Fibroblast of skin of right biceps (primary cell): ENCODE measurements at regions not wholly inside any gene's neighbourhood (a gene's known extent, or its start where the extent isn't known, plus 50 kb on each side); places are given as distances from the start of the nearest gene placed in this dataset.
A peak's percentile ranks its signal among the peaks of the same experiment; 100 is the strongest.
"Not testable (repeated sequence)": the region's sequence is repeated elsewhere in the genome, so short reads cannot be mapped to it uniquely, and the experiment has no call there.

Experiments used
- DNase-seq: peaks from one replicate; pipeline ENCODE4 v3.0.0-alpha.2; 2013

GRCh38 chr14:89564989-89565388 lies 148.0 kb upstream of the FOXN3 start:
- no peak for DNase-seq

- peak; percentile 14 for DNase-seq
Observed at GRCh38 chr14:89564286-89564957, 147.4 kb upstream of the FOXN3 start.

GRCh38 chr14:89563471-89563870 lies 146.4 kb upstream of the FOXN3 start:
- DNase-seq = no peak

- no peak for DNase-seq
Observed at GRCh38 chr14:89551955-89552354, 134.9 kb upstream of the FOXN3 start.

- no peak for DNase-seq
Observed at GRCh38 chr14:89551432-89551831, 134.4 kb upstream of the FOXN3 start.

GRCh38 chr14:89550821-89551220 lies 133.8 kb upstream of the FOXN3 start:
- no peak for DNase-seq

- no peak for DNase-seq
Observed at GRCh38 chr14:89549381-89550125, 132.5 kb upstream of the FOXN3 start.

GRCh38 chr14:89547047-89547446 lies 130.0 kb upstream of the FOXN3 start:
- not testable (repeated sequence) for DNase-seq

GRCh38 chr14:89544636-89545301 lies 127.7 kb upstream of the FOXN3 start:
- peak; percentile 17 for DNase-seq

- peak; percentile 10 for DNase-seq
Observed at GRCh38 chr14:89543425-89543790, 126.4 kb upstream of the FOXN3 start.

- DNase-seq = no peak
Observed at GRCh38 chr14:89542786-89543424, 125.9 kb upstream of the FOXN3 start.

GRCh38 chr14:89540830-89541470 lies 123.9 kb upstream of the FOXN3 start:
- peak; percentile 93 for DNase-seq

GRCh38 chr14:89540009-89540829 lies 123.2 kb upstream of the FOXN3 start:
- DNase-seq = peak; percentile 54

GRCh38 chr14:89537911-89538310 lies 120.9 kb upstream of the FOXN3 start:
- DNase-seq = no peak

- peak; percentile 59 for DNase-seq
Observed at GRCh38 chr14:89534902-89535685, 118.1 kb upstream of the FOXN3 start.

- DNase-seq = no peak
Observed at GRCh38 chr14:89533766-89534165, 116.7 kb upstream of the FOXN3 start.

GRCh38 chr14:89533136-89533535 lies 116.1 kb upstream of the FOXN3 start:
- no peak for DNase-seq

GRCh38 chr14:89531661-89532335 lies 114.8 kb upstream of the FOXN3 start:
- DNase-seq = no peak

GRCh38 chr14:89524990-89525667 lies 108.1 kb upstream of the FOXN3 start:
- no peak for DNase-seq

GRCh38 chr14:89524412-89524811 lies 107.4 kb upstream of the FOXN3 start:
- DNase-seq = no peak
